HCT116 (cell line): ENCODE measurements at regions not wholly inside any gene's neighbourhood (a gene's known extent, or its start where the extent isn't known, plus 50 kb on each side); places are given as distances from the start of the nearest gene placed in this dataset.

Experiments
- ATAC-seq: fragments of 200-7000 bp; cut with Tn5 transposase; 2 replicates; pipeline ENCODE4 v1.9.1; 2020; ENCODE audit warnings: mild to moderate bottlenecking, moderate library complexity
- BruUV-seq: library from RNA; stranded (reverse); fragments of 400-500 nt; replicated peaks from 2 replicates; lab custom pipeline; 2021; lab: Mats Ljungman, UMichigan
- CTCF ChIA-PET: fragments of 300-600 bp; sonication (Branson Sonifier 250); formaldehyde crosslinking; loops from one replicate; lab custom pipeline; 2021; ENCODE audit warnings: antibody characterized with exemption; lab: Charles Lee
- POLR2A ChIA-PET: fragments of 300-600, 350-600 bp; sonication (Branson Sonifier 250); formaldehyde crosslinking; loops from one replicate; lab custom pipeline; 2021; ENCODE audit warnings: antibody characterized with exemption; lab: Charles Lee
- RAD21 ChIA-PET, 2 experiments: fragments of 300-600 bp; sonication (Branson Sonifier 250); formaldehyde crosslinking; loops; one replicate each; lab custom pipeline; 2023; ENCODE audit warnings: low total read pairs in 2 of 2; ENCODE audit not compliant: uncharacterized antibody in 2 of 2, unreplicated experiment in 2 of 2, low non-redundant PET in 1 of 2; lab: Charles Lee
- DNase-seq: peaks from one replicate; pipeline ENCODE4 v3.0.0-alpha.2; 2010; ENCODE audit warnings: low read depth, low spot score
- H2AFZ ChIP-seq: fragments of 200-600 bp; shearing (Covaris generic), sonication (generic); 2 replicates; pipeline ENCODE4 v1.6.1; 2017; ENCODE audit warnings: low read depth, mixed run types, mixed read lengths, antibody characterized with exemption, low read length; ENCODE audit not compliant: poor library complexity, severe bottlenecking
- H3K27ac ChIP-seq: 2 replicates; pipeline ENCODE4 v1.5.1; 2012; ENCODE audit warnings: low read depth, low read length
- H3K27me3 ChIP-seq: fragments of 200-600 bp; sonication (generic); 2 replicates; pipeline ENCODE4 v1.6.1; 2016; ENCODE audit warnings: mixed run types, low read length, mixed read lengths; ENCODE audit not compliant: insufficient read depth
- H3K36me3 ChIP-seq, 2 experiments: fragments of 200-500 bp in 1 of 2; fragments of 200-600 bp in 1 of 2; sonication (Bioruptor generic) in 1 of 2; sonication (generic) in 1 of 2; 2 replicates each; pipeline versions ENCODE4 v1.5.1 to v1.6.1; 2014 to 2016; ENCODE audit warnings: low read length in 2 of 2, inconsistent platforms in 1 of 2, mixed read lengths in 1 of 2, mixed run types in 1 of 2; ENCODE audit not compliant: insufficient read depth in 2 of 2, control insufficient read depth in 1 of 2
- H3K4me1 ChIP-seq, 2 experiments: fragments of 200-600 bp in 1 of 2; sonication (generic) in 1 of 2; 2 replicates each; pipeline versions ENCODE4 v1.5.1 to v1.6.1; 2012 to 2017; ENCODE audit warnings: low read length in 2 of 2, inconsistent platforms in 1 of 2, mild to moderate bottlenecking in 1 of 2, mixed read lengths in 1 of 2, mixed run types in 1 of 2, moderate library complexity in 1 of 2; ENCODE audit not compliant: insufficient read depth in 2 of 2, control insufficient read depth in 1 of 2
- H3K4me2 ChIP-seq: fragments of 200-600 bp; sonication (generic); 2 replicates; pipeline ENCODE4 v1.6.1; 2017; ENCODE audit warnings: mixed run types, low read length, mixed read lengths
- H3K4me3 ChIP-seq, 2 experiments: fragments of 200-600 bp in 1 of 2; sonication (generic) in 1 of 2; replicated peaks in 1 of 2; 2 replicates each; pipeline ENCODE4 v1.5.1; 2011 to 2016; ENCODE audit warnings: low read length in 2 of 2, control low read depth in 1 of 2, low read depth in 1 of 2, mild to moderate bottlenecking in 1 of 2, mixed read lengths in 1 of 2, mixed run types in 1 of 2
- H3K79me2 ChIP-seq: fragments of 200-600 bp; sonication (generic); 2 replicates; pipeline ENCODE4 v1.6.1; 2017; ENCODE audit warnings: mild to moderate bottlenecking, mixed run types, low read length, moderate library complexity, mixed read lengths; ENCODE audit not compliant: insufficient read depth
- H3K9ac ChIP-seq: fragments of 200-600 bp; sonication (generic); 2 replicates; pipeline ENCODE4 v1.6.1; 2016; ENCODE audit warnings: low read length, mixed read lengths
- H3K9me2 ChIP-seq: fragments of 200-600 bp; sonication (generic), shearing (Covaris generic); 2 replicates; pipeline ENCODE4 v1.6.1; 2017; ENCODE audit warnings: mixed run types, mild to moderate bottlenecking, moderate library complexity; ENCODE audit not compliant: insufficient read depth
- H3K9me3 ChIP-seq, 2 experiments: fragments of 200-500 bp in 1 of 2; fragments of 200-600 bp in 1 of 2; sonication (Bioruptor generic) in 1 of 2; sonication (generic) in 1 of 2; 2 replicates each; pipeline ENCODE4 v1.6.1; 2014 to 2017; ENCODE audit warnings: low read length in 2 of 2, mixed read lengths in 2 of 2, inconsistent platforms in 1 of 2, low read depth in 1 of 2, mild to moderate bottlenecking in 1 of 2, mixed run types in 1 of 2, moderate library complexity in 1 of 2; ENCODE audit not compliant: control insufficient read depth in 1 of 2, insufficient read depth in 1 of 2
- H4K20me1 ChIP-seq: fragments of 200-600 bp; sonication (generic), shearing (Covaris generic); 2 replicates; pipeline ENCODE4 v1.6.1; 2017; ENCODE audit warnings: mixed run types, mild to moderate bottlenecking, moderate library complexity; ENCODE audit not compliant: insufficient read depth
- ATF3 ChIP-seq: IDR thresholded peaks from 2 replicates; pipeline ENCODE4 v1.6.1; 2012
- EGR1 ChIP-seq: IDR thresholded peaks from 2 replicates; pipeline ENCODE4 v1.6.1; 2012; ENCODE audit warnings: low read depth
- ELF1 ChIP-seq: IDR thresholded peaks from 2 replicates; pipeline ENCODE4 v1.6.1; 2012; ENCODE audit warnings: low read depth, borderline replicate concordance
- EZH2 ChIP-seq: fragments of 200-600 bp; sonication (generic); IDR thresholded peaks from 2 replicates; pipeline ENCODE4 v1.6.1; 2017; ENCODE audit warnings: antibody characterized with exemption, mixed run types
- EZH2phosphoT487 ChIP-seq: fragments of 200-600 bp; IDR thresholded peaks from 2 replicates; pipeline ENCODE4 v1.6.1; 2018; ENCODE audit warnings: antibody characterized with exemption, borderline replicate concordance
- FOSL1 ChIP-seq: IDR thresholded peaks from 2 replicates; pipeline ENCODE4 v1.6.1; 2012; ENCODE audit warnings: low read depth
- JUND ChIP-seq: IDR thresholded peaks from 2 replicates; pipeline ENCODE4 v1.6.1; 2012
- MAX ChIP-seq: IDR thresholded peaks from 2 replicates; pipeline ENCODE4 v1.6.1; 2012
- POLR2A ChIP-seq: IDR thresholded peaks from 2 replicates; pipeline ENCODE4 v1.7.0; 2011; ENCODE audit warnings: borderline replicate concordance; ENCODE audit not compliant: insufficient read depth, insufficient read length; ENCODE audit errors: extremely low read depth
- REST ChIP-seq: IDR thresholded peaks from 2 replicates; pipeline ENCODE4 v1.6.1; 2012; ENCODE audit warnings: low read depth
- SIN3A ChIP-seq: IDR thresholded peaks from 2 replicates; pipeline ENCODE4 v1.6.1; 2012; ENCODE audit warnings: low read depth
- SP1 ChIP-seq: IDR thresholded peaks from 2 replicates; pipeline ENCODE4 v1.6.1; 2012; ENCODE audit warnings: low read depth
- SRF ChIP-seq: IDR thresholded peaks from 2 replicates; pipeline ENCODE4 v1.6.1; 2012; ENCODE audit warnings: low read depth
- TCF7L2 ChIP-seq: IDR thresholded peaks from 2 replicates; pipeline ENCODE4 v1.7.0; 2011; ENCODE audit warnings: borderline replicate concordance, inconsistent platforms; ENCODE audit not compliant: insufficient read depth, insufficient read length; ENCODE audit errors: extremely low read depth
- YY1 ChIP-seq: IDR thresholded peaks from 2 replicates; pipeline ENCODE4 v1.6.1; 2011; ENCODE audit warnings: low read length, low read depth, moderate library complexity, mild to moderate bottlenecking; ENCODE audit not compliant: insufficient replicate concordance; ENCODE audit errors: extremely low read depth
- ZBTB33 ChIP-seq: IDR thresholded peaks from 2 replicates; pipeline ENCODE4 v1.6.1; 2011; ENCODE audit warnings: mild to moderate bottlenecking, low read length, moderate library complexity; ENCODE audit not compliant: insufficient replicate concordance; ENCODE audit errors: extremely low read depth
- ZFX ChIP-seq: fragments of 450-650 bp; IDR thresholded peaks from 2 replicates; pipeline ENCODE4 v1.6.1; 2017
- ZNF274 ChIP-seq: fragments of 200-500 bp; sonication (Bioruptor generic); IDR thresholded peaks from 2 replicates; pipeline ENCODE4 v1.6.1; 2014; ENCODE audit warnings: mild to moderate bottlenecking, low read depth, low read length, inconsistent platforms
- intact Hi-C: fragments of 100-400 bp; cut with micrococcal nuclease; formaldehyde crosslinking; loops from 2 replicates; pipeline ENCODE4 v1.10.0; 2022

- POLR2A ChIA-PET, result no interaction called here
- TF ChIP-seq EGR1, result no peak
- no peak for TF ChIP-seq YY1
- no peak for TF ChIP-seq FOSL1
- no peak for TF ChIP-seq TCF7L2
- TF ChIP-seq EZH2, result no peak
- TF ChIP-seq ELF1, result no peak
- no peak for TF ChIP-seq ZFX
- no peak for TF ChIP-seq POLR2A
- no peak for TF ChIP-seq ATF3
- no peak for TF ChIP-seq EZH2phosphoT487
- no peak for TF ChIP-seq SRF
- no peak for TF ChIP-seq ZBTB33
- TF ChIP-seq SP1, result no peak
- no peak for TF ChIP-seq MAX
- no peak for TF ChIP-seq REST
- TF ChIP-seq JUND, result no peak
- TF ChIP-seq SIN3A, result no peak
- no peak for TF ChIP-seq ZNF274
- TF ChIP-seq, all 23 proteins: peak for 0
- Histone ChIP-seq H3K79me2 (no peaks in the 10 kb centered on the region), H3K4me3 (no peak overlapping the region), H3K36me3 (no peaks in the 10 kb centered on the region), H2AFZ (no peak overlapping the region), H4K20me1 (no peaks in the 10 kb centered on the region), H3K9me2 (no peaks in the 10 kb centered on the region), H3K27ac (no peak overlapping the region), H3K9ac (no peak overlapping the region), H3K4me1 (no peaks in the 10 kb centered on the region), H3K4me2 (no peak overlapping the region), H3K9me3 (no peaks in the 10 kb centered on the region), H3K27me3 (no peaks in the 10 kb centered on the region)
- CTCF ChIA-PET, result no interaction called here
- no peak for DNase-seq
- no TSS peak for BruUV-seq
- no peak for ATAC-seq
- RAD21 ChIA-PET, result no interaction called here
- intact Hi-C loops, result no loop called here
These were observed 1272.4 kb upstream of the TMEM132C start for GRCh38 chr12:126994599-126994998.
